ENCODE measurements at regions not wholly inside any gene's neighbourhood (a gene's known extent, or its start where the extent isn't known, plus 50 kb on each side); places are given as distances from the start of the nearest gene placed in this dataset.

GRCh38 chr2:134142341-134142738 lies 111.5 kb upstream of the MGAT5 start:
- Histone ChIP-seq H3K27ac (ENCODE audit: extremely low read depth, low read depth, low read length) (no peak overlapping the region), H3K36me3 (ENCODE audit: control insufficient read depth, insufficient read depth, low read length) (no peaks in the 10 kb centered on the region), H3K4me3 (no peak overlapping the region), H3K27me3 (ENCODE audit: control insufficient read depth in 2 of 2, insufficient read depth in 2 of 2, low read length in 2 of 2) (no peaks in the 10 kb centered on the region), H3K9ac (ENCODE audit: insufficient read depth in 1 of 2, low read depth in 2 of 2, low read length in 2 of 2) (no peak overlapping the region), H3K79me2 (ENCODE audit: control insufficient read depth, insufficient read depth, low read length) (no peaks in the 10 kb centered on the region), H3K9me1 (ENCODE audit: control insufficient read depth, insufficient read depth, low read length) (no peaks in the 10 kb centered on the region), H2AFZ (ENCODE audit: low read depth, low read length) (no peak overlapping the region), H3K4me2 (ENCODE audit: insufficient read depth, low read length) (no peak overlapping the region), H4K20me1 (replicated peaks; ENCODE audit: control insufficient read depth, insufficient read depth, low read length) (no peaks in the 10 kb centered on the region), H3K9me3 (replicated peaks; ENCODE audit: control insufficient read depth, insufficient read depth, low read depth, low read length) (no peaks in the 10 kb centered on the region), H3K4me1 (replicated peaks in 1 of 2; ENCODE audit: control insufficient read depth in 2 of 2, insufficient read depth in 2 of 2, low read length in 2 of 2) (no peaks in the 10 kb centered on the region)
- DNase-seq (ENCODE audit: extremely low read depth in 1 of 4, low spot score in 3 of 4): no peak
- TF ChIP-seq CTCF (IDR thresholded peaks at IDR 0.05 in 2 of 3, conservative IDR thresholded peaks at IDR 0.05 in 1 of 3; ENCODE audit: insufficient read depth in 2 of 3, low read depth in 1 of 3, low read length in 3 of 3) (no peak), EGR1 (conservative IDR thresholded peaks at IDR 0.05) (no peak), GTF2A2 (tag; IDR thresholded peaks at IDR 0.05) (no peak), NCOA4 (IDR thresholded peaks at IDR 0.05; ENCODE audit: partially characterized antibody) (no peak), MAFF (IDR thresholded peaks at IDR 0.05; ENCODE audit: low read length) (no peak), NR1H2 (CRISPR knock-in tag; IDR thresholded peaks at IDR 0.05) (no peak), ARHGAP35 (IDR thresholded peaks at IDR 0.05; ENCODE audit: partially characterized antibody) (no peak), TOE1 (IDR thresholded peaks at IDR 0.05; ENCODE audit: borderline replicate concordance) (no peak), TOE1 (CRISPR knock-in tag; IDR thresholded peaks at IDR 0.05; ENCODE audit: borderline replicate concordance, low read depth) (no peak), ZNF445 (CRISPR knock-in tag; IDR thresholded peaks at IDR 0.05; ENCODE audit: low read depth) (no peak), GTF2F1 (IDR thresholded peaks at IDR 0.05; ENCODE audit: low read depth, low read length) (no peak), MCM3 (IDR thresholded peaks at IDR 0.05) (no peak), FOS (IDR thresholded peaks at IDR 0.05; ENCODE audit: extremely low read depth, insufficient read length) (no peak), NR2C1 (IDR thresholded peaks at IDR 0.05) (no peak), NR2C1 (tag; IDR thresholded peaks at IDR 0.05) (no peak), YBX1 (IDR thresholded peaks at IDR 0.05) (no peak)
- no peak for FAIRE-seq
- CTCF ChIA-PET (ENCODE audit: low intra/inter-chr PET ratio): no interaction called here
- no peak for ATAC-seq
- POLR2A ChIA-PET: interaction anchor here (1.0 kb wide), 1 partner anchor 12 kb away, joined by 3 read pairs; no protein-coding TSS in a partner anchor
- no TSS peak for BruUV-seq (replicated peaks)
- in situ Hi-C loops (cut with MboI) (no loop called here), intact Hi-C loops (cut with micrococcal nuclease) (no loop called here)
- 51% methylated on average over 4 of the region's 4 CpGs for WGBS (ENCODE audit: insufficient coverage, low coverage, missing lambda C conversion rate)
